K562 (cell line): ENCODE measurements at regions not wholly inside any gene's neighbourhood (a gene's known extent, or its start where the extent isn't known, plus 50 kb on each side); places are given as distances from the start of the nearest gene placed in this dataset.

Experiments
- ATAC-seq: fragments of 200-7000 bp; cut with Tn5 transposase; 3 replicates; pipeline ENCODE4 v1.9.1; 2020; ENCODE audit warnings: moderate library complexity
- BruUV-seq: library from RNA; stranded (reverse); fragments of 400-500 nt; replicated peaks from 2 replicates; lab custom pipeline; 2021; lab: Mats Ljungman, UMichigan
- CTCF ChIA-PET: fragments of 300-600 bp; formaldehyde crosslinking; extraction: SDS; loops from one replicate; lab custom pipeline; 2021; ENCODE audit warnings: low intra/inter-chr PET ratio; lab: Yijun Ruan, JAX
- POLR2A ChIA-PET: fragments of 300-600, 350-650 bp; sonication (Branson Sonifier 250); formaldehyde crosslinking; extraction: SDS; loops from one replicate; lab custom pipeline; 2021; ENCODE audit warnings: antibody characterized with exemption, inconsistent platforms; lab: Yijun Ruan, JAX
- DNase-seq, 4 experiments: peaks; one replicate each; pipeline versions ENCODE4 v3.0.0 to v3.0.0-alpha.2; 2011 to 2018; ENCODE audit warnings: low spot score in 3 of 4, mixed read lengths in 3 of 4; ENCODE audit errors: extremely low read depth in 1 of 4
- FAIRE-seq: peaks from 2 replicates; lab custom pipeline; 2011; peaks lifted over from hg19 to GRCh38; lab: Jason Lieb, UNC
- H2AFZ ChIP-seq: 2 replicates; pipeline ENCODE4 v1.6.0; 2011; ENCODE audit warnings: low read depth, low read length, control low read depth, inconsistent platforms
- H3K27ac ChIP-seq: fragments of 200-600 bp; 3 replicates; pipeline ENCODE4 v1.8.0; 2011; ENCODE audit warnings: low read depth, mild to moderate bottlenecking, control low read depth, inconsistent platforms, low read length, moderate library complexity, mixed read lengths; ENCODE audit errors: extremely low read depth
- H3K27me3 ChIP-seq, 2 experiments: fragments of 300-600 bp in 1 of 2; 2 replicates in 1 of 2; 3 replicates in 1 of 2; pipeline versions ENCODE4 v1.6.0 to v1.8.0; 2011; ENCODE audit warnings: inconsistent platforms in 2 of 2, low read length in 2 of 2, mild to moderate bottlenecking in 1 of 2, mixed read lengths in 1 of 2, moderate library complexity in 1 of 2; ENCODE audit not compliant: control insufficient read depth in 2 of 2, insufficient read depth in 2 of 2
- H3K36me3 ChIP-seq: fragments of 300-600 bp; 3 replicates; pipeline ENCODE4 v1.8.0; 2011; ENCODE audit warnings: mild to moderate bottlenecking, low read length, inconsistent platforms; ENCODE audit not compliant: control insufficient read depth, insufficient read depth
- H3K4me1 ChIP-seq, 2 experiments: fragments of 200-600 bp in 1 of 2; replicated peaks in 1 of 2; 2 replicates in 1 of 2; 3 replicates in 1 of 2; pipeline versions ENCODE4 v1.5.1 to v1.8.0; 2011; ENCODE audit warnings: inconsistent platforms in 2 of 2, low read length in 2 of 2, mild to moderate bottlenecking in 1 of 2, mixed read lengths in 1 of 2, moderate library complexity in 1 of 2; ENCODE audit not compliant: control insufficient read depth in 2 of 2, insufficient read depth in 2 of 2
- H3K4me2 ChIP-seq: 2 replicates; pipeline ENCODE4 v1.6.1; 2011; ENCODE audit warnings: low read length, control low read depth, inconsistent platforms, mixed read lengths; ENCODE audit not compliant: insufficient read depth
- H3K4me3 ChIP-seq: fragments of 200-600 bp; sonication (generic), shearing (Covaris generic); 2 replicates; pipeline ENCODE4 v1.5.1; 2016; ENCODE audit warnings: control low read depth, inconsistent platforms
- H3K79me2 ChIP-seq: fragments of 200-600 bp; 3 replicates; pipeline ENCODE4 v1.8.0; 2011; ENCODE audit warnings: low read length, inconsistent platforms; ENCODE audit not compliant: control insufficient read depth, insufficient read depth
- H3K9ac ChIP-seq, 2 experiments: 2 replicates each; pipeline versions ENCODE4 v1.6.0 to v1.6.1; 2011; ENCODE audit warnings: low read depth in 2 of 2, low read length in 2 of 2, control low read depth in 1 of 2, inconsistent platforms in 1 of 2, mild to moderate bottlenecking in 1 of 2, mixed read lengths in 1 of 2; ENCODE audit not compliant: insufficient read depth in 1 of 2
- H3K9me1 ChIP-seq: one replicate; pipeline ENCODE4 v1.6.0; 2011; ENCODE audit warnings: inconsistent platforms, mild to moderate bottlenecking, low read length, moderate library complexity; ENCODE audit not compliant: control insufficient read depth, insufficient read depth
- H3K9me3 ChIP-seq: replicated peaks from 2 replicates; pipeline ENCODE4 v1.5.1; 2011; ENCODE audit warnings: low read depth, low read length, inconsistent platforms; ENCODE audit not compliant: control insufficient read depth, insufficient read depth
- H4K20me1 ChIP-seq: replicated peaks from 2 replicates; pipeline ENCODE4 v1.6.1; 2011; ENCODE audit warnings: low read length, inconsistent platforms, mixed read lengths; ENCODE audit not compliant: control insufficient read depth, insufficient read depth
- BRF1 ChIP-seq: IDR thresholded peaks from 3 replicates; pipeline ENCODE4 v1.6.1; 2011; ENCODE audit warnings: borderline replicate concordance, mild to moderate bottlenecking; ENCODE audit not compliant: insufficient read length; ENCODE audit errors: extremely low read depth
- CBX2 ChIP-seq: fragments of 200-600 bp; sonication (generic); IDR thresholded peaks from one replicate; pipeline ENCODE4 v1.6.1; 2012; ENCODE audit warnings: mild to moderate bottlenecking, low read length, inconsistent platforms; ENCODE audit not compliant: insufficient read depth, poor library complexity, severe bottlenecking
- HDGF ChIP-seq: fragments of 450-650 bp; IDR thresholded peaks from 2 replicates; pipeline ENCODE4 v1.6.1; 2016
- HMG20A ChIP-seq: fragments of 450-650 bp; formaldehyde crosslinking; conservative IDR thresholded peaks from 2 replicates; pipeline ENCODE4 v1.4.0; 2020; ENCODE audit warnings: mild to moderate bottlenecking, mixed read lengths
- JUN ChIP-seq, 2 experiments: sonication (generic) in 1 of 2; formaldehyde crosslinking in 1 of 2; IDR thresholded peaks; 2 replicates each; pipeline versions ENCODE4 v1.6.1 to v1.8.0; 2012 to 2022; ENCODE audit warnings: borderline replicate concordance in 2 of 2, mild to moderate bottlenecking in 2 of 2, improper control_type of control experiment in 1 of 2, low read depth in 1 of 2, low read length in 1 of 2, missing genetic modification reagents in 1 of 2
- KAT7 ChIP-seq: sonication (generic); formaldehyde crosslinking; IDR thresholded peaks from 2 replicates; pipeline ENCODE4 v1.8.0; 2022; ENCODE audit warnings: missing genetic modification reagents, mild to moderate bottlenecking, borderline replicate concordance
- NR1H2 ChIP-seq: sonication (generic); formaldehyde crosslinking; IDR thresholded peaks from 2 replicates; pipeline ENCODE4 v1.4.0; 2020; ENCODE audit warnings: mild to moderate bottlenecking, missing genetic modification reagents
- POLR2A ChIP-seq: fragments of 450-650 bp; conservative IDR thresholded peaks from 2 replicates; pipeline ENCODE4 v1.6.1; 2016
- POLR2AphosphoS5 ChIP-seq: IDR thresholded peaks from 2 replicates; pipeline ENCODE4 v1.6.1; 2011; ENCODE audit warnings: mild to moderate bottlenecking, low read depth, low read length, moderate library complexity; ENCODE audit not compliant: control insufficient read depth, insufficient read depth
- RBM39 ChIP-seq: fragments of 200-400 bp; formaldehyde crosslinking; optimal IDR thresholded peaks from 2 replicates; pipeline ENCODE3; 2018; ENCODE audit warnings: low read depth, low read length
- TBL1XR1 ChIP-seq, 2 experiments: IDR thresholded peaks; 2 replicates each; pipeline ENCODE4 v1.6.1; 2012; ENCODE audit warnings: improper control_type of control experiment in 2 of 2, low read length in 2 of 2, mild to moderate bottlenecking in 1 of 2
- XRCC4 ChIP-seq: IDR thresholded peaks from one replicate; pipeline ENCODE4 v1.6.1; 2011; ENCODE audit not compliant: insufficient read depth, insufficient read length; ENCODE audit errors: extremely low read depth
- ZNF354B ChIP-seq: fragments of 250-450 bp; sonication (Bioruptor Pico); IDR thresholded peaks from 2 replicates; pipeline ENCODE4 v1.4.0; 2020
- ZNF699 ChIP-seq: fragments of 250-450 bp; sonication (Bioruptor Pico); IDR thresholded peaks from 2 replicates; pipeline ENCODE4 v1.8.0; 2021; ENCODE audit warnings: mild to moderate bottlenecking, moderate library complexity; ENCODE audit not compliant: insufficient replicate concordance
- in situ Hi-C: fragments of 300-500 bp; cut with MboI; formaldehyde crosslinking; loops from 4 replicates; pipeline ENCODE4 v1.15.0; 2018; ENCODE audit warnings: inconsistent platforms, mixed read lengths
- intact Hi-C: fragments of 100-400 bp; cut with micrococcal nuclease; formaldehyde crosslinking; loops from 2 replicates; pipeline ENCODE4 v1.14.2; 2022
- TF ChIP-seq, protein P1 (sequence below): conservative IDR thresholded peaks from 2 replicates; pipeline ENCODE4 v1.6.1; 2011; ENCODE audit warnings: low read depth, mild to moderate bottlenecking, low read length; ENCODE audit not compliant: control insufficient read depth
- TF ChIP-seq, protein P2 (sequence below), 2 experiments: fragments of 450-650 bp; IDR thresholded peaks; 2 replicates each; pipeline ENCODE4 v1.6.1; 2018; ENCODE audit warnings: mild to moderate bottlenecking in 2 of 2, low read depth in 1 of 2; ENCODE audit not compliant: partially characterized antibody in 2 of 2
- TF ChIP-seq, protein P3 (sequence below), 2 experiments: fragments of 450-650 bp; conservative IDR thresholded peaks; 2 replicates each; pipeline ENCODE4 v1.6.1; 2017; ENCODE audit warnings: mild to moderate bottlenecking in 2 of 2, moderate library complexity in 2 of 2

DNA sequence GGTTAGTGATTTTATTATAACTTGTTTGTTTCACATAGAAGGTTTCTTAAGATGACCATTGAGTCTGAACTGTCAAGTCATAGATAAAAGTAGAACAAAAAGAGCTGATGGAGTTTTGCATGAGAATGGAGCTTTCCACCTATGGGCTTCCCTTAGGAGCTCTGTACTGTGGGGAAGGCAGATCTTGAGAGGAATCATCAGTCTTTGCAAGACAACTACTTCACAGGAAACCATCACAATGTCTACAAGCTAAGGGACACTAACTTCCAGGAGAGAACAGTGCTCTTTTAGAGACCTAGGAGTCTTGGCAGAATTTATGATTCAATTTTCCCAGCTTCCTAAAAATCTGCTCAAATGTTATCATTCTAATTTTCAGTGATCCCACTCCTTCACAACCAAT, 78.2 kb downstream of the FBXO5 start:
- Histone ChIP-seq H3K4me2 (no peak overlapping the region), H4K20me1 (no peaks in the 10 kb centered on the region), H3K4me3 (no peak overlapping the region), H3K4me1 (no peaks in the 10 kb centered on the region), H3K9ac (no peak overlapping the region), H3K79me2 (no peaks in the 10 kb centered on the region), H3K9me1 (no peaks in the 10 kb centered on the region), H3K36me3 (no peaks in the 10 kb centered on the region), H3K27ac (no peak overlapping the region), H2AFZ (no peak overlapping the region), H3K9me3 (no peaks in the 10 kb centered on the region), H3K27me3 (peaks cover 0 to 5% of the 10 kb centered on the region in 2 experiments; a peak in 1 of 5 replicates)
- CTCF ChIA-PET, result no interaction called here
- intact Hi-C loops, result no loop called here
- POLR2A ChIA-PET, result no interaction called here
- BruUV-seq, result no TSS peak
- TF ChIP-seq ZNF699 (CRISPR knock-in tag), result no peak
- TF ChIP-seq, protein P1, sequence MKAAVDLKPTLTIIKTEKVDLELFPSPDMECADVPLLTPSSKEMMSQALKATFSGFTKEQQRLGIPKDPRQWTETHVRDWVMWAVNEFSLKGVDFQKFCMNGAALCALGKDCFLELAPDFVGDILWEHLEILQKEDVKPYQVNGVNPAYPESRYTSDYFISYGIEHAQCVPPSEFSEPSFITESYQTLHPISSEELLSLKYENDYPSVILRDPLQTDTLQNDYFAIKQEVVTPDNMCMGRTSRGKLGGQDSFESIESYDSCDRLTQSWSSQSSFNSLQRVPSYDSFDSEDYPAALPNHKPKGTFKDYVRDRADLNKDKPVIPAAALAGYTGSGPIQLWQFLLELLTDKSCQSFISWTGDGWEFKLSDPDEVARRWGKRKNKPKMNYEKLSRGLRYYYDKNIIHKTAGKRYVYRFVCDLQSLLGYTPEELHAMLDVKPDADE, result no peak
- no peak for TF ChIP-seq RBM39
- no peak for TF ChIP-seq POLR2A
- no peak for TF ChIP-seq CBX2
- no peak for TF ChIP-seq BRF1
- no peak for TF ChIP-seq NR1H2 (CRISPR knock-in tag)
- no peak for TF ChIP-seq KAT7 (CRISPR knock-in tag)
- no peak for TF ChIP-seq JUN (IDR thresholded peaks at IDR 0.05; ENCODE audit: borderline replicate concordance, low read depth, low read length)
- no peak for TF ChIP-seq JUN (CRISPR knock-in tag; IDR thresholded peaks at IDR 0.05; ENCODE audit: borderline replicate concordance)
- TF ChIP-seq XRCC4, result no peak
- TF ChIP-seq HDGF, result no peak
- TF ChIP-seq ZNF354B, result no peak
- no peak for TF ChIP-seq TBL1XR1 (IDR thresholded peaks at IDR 0.05; ENCODE audit: low read length in 2 of 2)
- TF ChIP-seq, protein P2, sequence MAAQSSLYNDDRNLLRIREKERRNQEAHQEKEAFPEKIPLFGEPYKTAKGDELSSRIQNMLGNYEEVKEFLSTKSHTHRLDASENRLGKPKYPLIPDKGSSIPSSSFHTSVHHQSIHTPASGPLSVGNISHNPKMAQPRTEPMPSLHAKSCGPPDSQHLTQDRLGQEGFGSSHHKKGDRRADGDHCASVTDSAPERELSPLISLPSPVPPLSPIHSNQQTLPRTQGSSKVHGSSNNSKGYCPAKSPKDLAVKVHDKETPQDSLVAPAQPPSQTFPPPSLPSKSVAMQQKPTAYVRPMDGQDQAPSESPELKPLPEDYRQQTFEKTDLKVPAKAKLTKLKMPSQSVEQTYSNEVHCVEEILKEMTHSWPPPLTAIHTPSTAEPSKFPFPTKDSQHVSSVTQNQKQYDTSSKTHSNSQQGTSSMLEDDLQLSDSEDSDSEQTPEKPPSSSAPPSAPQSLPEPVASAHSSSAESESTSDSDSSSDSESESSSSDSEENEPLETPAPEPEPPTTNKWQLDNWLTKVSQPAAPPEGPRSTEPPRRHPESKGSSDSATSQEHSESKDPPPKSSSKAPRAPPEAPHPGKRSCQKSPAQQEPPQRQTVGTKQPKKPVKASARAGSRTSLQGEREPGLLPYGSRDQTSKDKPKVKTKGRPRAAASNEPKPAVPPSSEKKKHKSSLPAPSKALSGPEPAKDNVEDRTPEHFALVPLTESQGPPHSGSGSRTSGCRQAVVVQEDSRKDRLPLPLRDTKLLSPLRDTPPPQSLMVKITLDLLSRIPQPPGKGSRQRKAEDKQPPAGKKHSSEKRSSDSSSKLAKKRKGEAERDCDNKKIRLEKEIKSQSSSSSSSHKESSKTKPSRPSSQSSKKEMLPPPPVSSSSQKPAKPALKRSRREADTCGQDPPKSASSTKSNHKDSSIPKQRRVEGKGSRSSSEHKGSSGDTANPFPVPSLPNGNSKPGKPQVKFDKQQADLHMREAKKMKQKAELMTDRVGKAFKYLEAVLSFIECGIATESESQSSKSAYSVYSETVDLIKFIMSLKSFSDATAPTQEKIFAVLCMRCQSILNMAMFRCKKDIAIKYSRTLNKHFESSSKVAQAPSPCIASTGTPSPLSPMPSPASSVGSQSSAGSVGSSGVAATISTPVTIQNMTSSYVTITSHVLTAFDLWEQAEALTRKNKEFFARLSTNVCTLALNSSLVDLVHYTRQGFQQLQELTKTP (IDR thresholded peaks at IDR 0.05; ENCODE audit: low read depth in 1 of 2, partially characterized antibody in 2 of 2), result no peak
- TF ChIP-seq HMG20A, result no peak
- no peak for TF ChIP-seq POLR2AphosphoS5
- TF ChIP-seq, protein P3, sequence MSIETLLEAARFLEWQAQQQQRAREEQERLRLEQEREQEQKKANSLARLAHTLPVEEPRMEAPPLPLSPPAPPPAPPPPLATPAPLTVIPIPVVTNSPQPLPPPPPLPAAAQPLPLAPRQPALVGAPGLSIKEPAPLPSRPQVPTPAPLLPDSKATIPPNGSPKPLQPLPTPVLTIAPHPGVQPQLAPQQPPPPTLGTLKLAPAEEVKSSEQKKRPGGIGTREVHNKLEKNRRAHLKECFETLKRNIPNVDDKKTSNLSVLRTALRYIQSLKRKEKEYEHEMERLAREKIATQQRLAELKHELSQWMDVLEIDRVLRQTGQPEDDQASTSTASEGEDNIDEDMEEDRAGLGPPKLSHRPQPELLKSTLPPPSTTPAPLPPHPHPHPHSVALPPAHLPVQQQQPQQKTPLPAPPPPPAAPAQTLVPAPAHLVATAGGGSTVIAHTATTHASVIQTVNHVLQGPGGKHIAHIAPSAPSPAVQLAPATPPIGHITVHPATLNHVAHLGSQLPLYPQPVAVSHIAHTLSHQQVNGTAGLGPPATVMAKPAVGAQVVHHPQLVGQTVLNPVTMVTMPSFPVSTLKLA (conservative IDR thresholded peaks at IDR 0.05), result no peak
- FAIRE-seq, result no peak
- in situ Hi-C loops, result no loop called here
- no peak for DNase-seq
- no peak for ATAC-seq
